ENCODE measurements at regions not wholly inside any gene's neighbourhood (a gene's known extent, or its start where the extent isn't known, plus 50 kb on each side); places are given as distances from the start of the nearest gene placed in this dataset.

GRCh38 chr1:67945733-67946374 lies 104.6 kb downstream of the DIRAS3 start:
- intact Hi-C loops (cut with micrococcal nuclease), result no loop called here
- TF ChIP-seq POLR2A (IDR thresholded peaks at IDR 0.05; ENCODE audit: borderline replicate concordance, extremely low read depth, insufficient read depth, insufficient read length), result no peak
- ChIA-PET RAD21 (ENCODE audit: low non-redundant PET in 1 of 2, low total read pairs in 2 of 2, uncharacterized antibody in 2 of 2, unreplicated experiment in 2 of 2) (no interaction called here), CTCF (no interaction called here), POLR2A (no interaction called here)
- no peaks in the 10 kb centered on the region for H3K9me3 ChIP-seq (ENCODE audit: control insufficient read depth in 1 of 2, insufficient read depth in 1 of 2, low read depth in 1 of 2, low read length in 2 of 2)
- H3K79me2 ChIP-seq (ENCODE audit: insufficient read depth, low read length), result no peaks in the 10 kb centered on the region
- H3K9ac ChIP-seq (ENCODE audit: low read length), result no peak overlapping the region
- H4K20me1 ChIP-seq (ENCODE audit: insufficient read depth), result no peaks in the 10 kb centered on the region
- no peak overlapping the region for H3K4me3 ChIP-seq (replicated peaks in 1 of 2; ENCODE audit: low read depth in 1 of 2, low read length in 2 of 2)
- BruUV-seq (replicated peaks), result no TSS peak
- H3K27ac ChIP-seq (ENCODE audit: low read depth, low read length), result no peak overlapping the region
- ATAC-seq (no peak), DNase-seq (ENCODE audit: low read depth, low spot score) (no peak)
- H3K9me2 ChIP-seq (ENCODE audit: insufficient read depth), result no peaks in the 10 kb centered on the region
- H3K4me1 ChIP-seq (ENCODE audit: control insufficient read depth in 1 of 2, insufficient read depth in 2 of 2, low read length in 2 of 2), result no peaks in the 10 kb centered on the region
- no peaks in the 10 kb centered on the region for H3K27me3 ChIP-seq (ENCODE audit: insufficient read depth, low read length)
- H3K36me3 ChIP-seq (ENCODE audit: control insufficient read depth in 1 of 2, insufficient read depth in 2 of 2, low read length in 2 of 2), result no peaks in the 10 kb centered on the region
- no peak overlapping the region for H3K4me2 ChIP-seq (ENCODE audit: low read length)
- no peak overlapping the region for H2AFZ ChIP-seq (ENCODE audit: low read depth, low read length, poor library complexity, severe bottlenecking)

GRCh38 chr1:67942274-67942673 lies 108.2 kb downstream of the DIRAS3 start:
- no peaks in the 10 kb centered on the region for H3K9me2 ChIP-seq (ENCODE audit: insufficient read depth)
- DNase-seq (ENCODE audit: low read depth, low spot score) (no peak), ATAC-seq (no peak)
- ChIA-PET RAD21 (ENCODE audit: low non-redundant PET in 1 of 2, low total read pairs in 2 of 2, uncharacterized antibody in 2 of 2, unreplicated experiment in 2 of 2) (no interaction called here), CTCF (no interaction called here), POLR2A (no interaction called here)
- H3K4me2 ChIP-seq (ENCODE audit: low read length), result no peak overlapping the region
- no peaks in the 10 kb centered on the region for H4K20me1 ChIP-seq (ENCODE audit: insufficient read depth)
- no TSS peak for BruUV-seq (replicated peaks)
- H2AFZ ChIP-seq (ENCODE audit: low read depth, low read length, poor library complexity, severe bottlenecking), result no peak overlapping the region
- H3K9me3 ChIP-seq (ENCODE audit: control insufficient read depth in 1 of 2, insufficient read depth in 1 of 2, low read depth in 1 of 2, low read length in 2 of 2), result no peaks in the 10 kb centered on the region
- H3K79me2 ChIP-seq (ENCODE audit: insufficient read depth, low read length), result no peaks in the 10 kb centered on the region
- no peak overlapping the region for H3K4me3 ChIP-seq (replicated peaks in 1 of 2; ENCODE audit: low read depth in 1 of 2, low read length in 2 of 2)
- H3K9ac ChIP-seq (ENCODE audit: low read length), result no peak overlapping the region
- no peaks in the 10 kb centered on the region for H3K4me1 ChIP-seq (ENCODE audit: control insufficient read depth in 1 of 2, insufficient read depth in 2 of 2, low read length in 2 of 2)
- H3K27me3 ChIP-seq (ENCODE audit: insufficient read depth, low read length), result no peaks in the 10 kb centered on the region
- H3K36me3 ChIP-seq (ENCODE audit: control insufficient read depth in 1 of 2, insufficient read depth in 2 of 2, low read length in 2 of 2), result no peaks in the 10 kb centered on the region
- no peak overlapping the region for H3K27ac ChIP-seq (ENCODE audit: low read depth, low read length)
- intact Hi-C loops (cut with micrococcal nuclease), result no loop called here
- TF ChIP-seq CEBPB (IDR thresholded peaks at IDR 0.05; ENCODE audit: low read depth) (no peak), CBX3 (IDR thresholded peaks at IDR 0.05; ENCODE audit: low read depth) (no peak), FOSL1 (IDR thresholded peaks at IDR 0.05; ENCODE audit: low read depth) (no peak), ELF1 (IDR thresholded peaks at IDR 0.05; ENCODE audit: borderline replicate concordance, low read depth) (no peak), EZH2phosphoT487 (IDR thresholded peaks at IDR 0.05; ENCODE audit: borderline replicate concordance) (no peak), JUND (IDR thresholded peaks at IDR 0.05) (no peak), YY1 (IDR thresholded peaks at IDR 0.05; ENCODE audit: extremely low read depth, insufficient replicate concordance, low read depth, low read length) (no peak), RAD21 (IDR thresholded peaks at IDR 0.05; ENCODE audit: low read depth) (no peak), REST (IDR thresholded peaks at IDR 0.05; ENCODE audit: low read depth) (no peak), ATF3 (IDR thresholded peaks at IDR 0.05) (no peak), CTCF (IDR thresholded peaks at IDR 0.05 in 2 of 3, conservative IDR thresholded peaks at IDR 0.05 in 1 of 3; ENCODE audit: borderline replicate concordance in 1 of 3, insufficient read depth in 1 of 3, low read depth in 2 of 3, low read length in 2 of 3) (no peak), ZBTB33 (IDR thresholded peaks at IDR 0.05; ENCODE audit: extremely low read depth, insufficient replicate concordance, low read length) (no peak)
